Activated CD8-positive, alpha-beta T cell treated with anti-CD3 and anti-CD28 coated beads for 36 hours (primary cell): ENCODE measurements at regions not wholly inside any gene's neighbourhood (a gene's known extent, or its start where the extent isn't known, plus 50 kb on each side); places are given as distances from the start of the nearest gene placed in this dataset.

Experiments
- ATAC-seq: fragments of 200-7000 bp; cut with Tn5 transposase; one replicate; pipeline ENCODE4 v1.10.0; 2021; ENCODE audit warnings: mild to moderate bottlenecking, moderate library complexity
- CTCF ChIA-PET: fragments of 350-600 bp; sonication (Branson Sonifier 250); formaldehyde crosslinking; loops from one replicate; lab custom pipeline; 2021; ENCODE audit warnings: antibody characterized with exemption; lab: Charles Lee
- POLR2A ChIA-PET: fragments of 350-600 bp; sonication (Branson Sonifier 250); formaldehyde crosslinking; loops from one replicate; lab custom pipeline; 2021; ENCODE audit warnings: antibody characterized with exemption; lab: Charles Lee
- DNase-seq: peaks from one replicate; pipeline ENCODE4 v3.0.0-alpha.2; 2020
- H3K27ac Mint-ChIP-seq: one replicate; pipeline ENCODE4 v1.8.0; 2021; ENCODE audit warnings: mild to moderate bottlenecking, mixed read lengths
- H3K27me3 Mint-ChIP-seq: one replicate; pipeline ENCODE4 v1.8.0; 2021; ENCODE audit warnings: mixed read lengths
- H3K36me3 Mint-ChIP-seq: one replicate; pipeline ENCODE4 v1.8.0; 2021; ENCODE audit warnings: low read depth, mixed read lengths
- H3K4me1 Mint-ChIP-seq: one replicate; pipeline ENCODE4 v1.8.0; 2021; ENCODE audit warnings: low read depth, mixed read lengths
- H3K4me3 Mint-ChIP-seq: one replicate; pipeline ENCODE4 v1.8.0; 2021; ENCODE audit warnings: mild to moderate bottlenecking, moderate library complexity, mixed read lengths
- H3K9me3 Mint-ChIP-seq: one replicate; pipeline ENCODE4 v1.8.0; 2021; ENCODE audit warnings: mixed read lengths
- intact Hi-C: fragments of 100-400 bp; cut with micrococcal nuclease; formaldehyde crosslinking; loops from one replicate; pipeline ENCODE4 v1.10.0; 2022
- TF ChIP-seq, protein P1 (sequence below): fragments of 200-600 bp; IDR thresholded peaks from one replicate; pipeline ENCODE4 v1.8.0; 2022; ENCODE audit warnings: antibody characterized with exemption, mild to moderate bottlenecking

DNA sequence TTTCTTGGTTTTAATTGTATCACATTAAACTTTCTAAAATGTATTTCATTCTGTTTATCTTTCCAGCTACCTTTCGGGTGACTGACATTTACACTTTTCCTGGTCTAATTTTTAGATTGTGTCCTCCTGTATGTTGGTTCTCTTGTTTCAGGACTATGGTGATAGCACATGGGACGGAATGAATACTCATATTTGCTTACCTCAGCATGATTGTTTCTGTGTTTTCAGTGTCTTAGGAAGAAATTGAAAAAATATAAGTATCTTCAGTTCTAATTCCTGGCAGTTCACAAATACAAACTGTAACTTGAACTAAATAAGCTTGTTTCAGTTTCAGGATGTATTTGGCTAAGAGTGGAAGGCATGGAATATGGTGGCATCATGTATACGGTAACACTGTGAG is 80.1 kb upstream of the ROBO1 start:
- peaks cover 13% of the 10 kb centered on the region for H3K9me3 Mint-ChIP-seq
- ATAC-seq (no peak), DNase-seq (no peak)
- ChIA-PET CTCF (interaction anchor here (1.2 kb wide), 1 partner anchor 9 kb away, joined by 3 read pairs; no protein-coding TSS in a partner anchor), POLR2A (no interaction called here)
- intact Hi-C loops = no loop called here
- H3K27ac Mint-ChIP-seq = no peak overlapping the region
- TF ChIP-seq, protein P1, sequence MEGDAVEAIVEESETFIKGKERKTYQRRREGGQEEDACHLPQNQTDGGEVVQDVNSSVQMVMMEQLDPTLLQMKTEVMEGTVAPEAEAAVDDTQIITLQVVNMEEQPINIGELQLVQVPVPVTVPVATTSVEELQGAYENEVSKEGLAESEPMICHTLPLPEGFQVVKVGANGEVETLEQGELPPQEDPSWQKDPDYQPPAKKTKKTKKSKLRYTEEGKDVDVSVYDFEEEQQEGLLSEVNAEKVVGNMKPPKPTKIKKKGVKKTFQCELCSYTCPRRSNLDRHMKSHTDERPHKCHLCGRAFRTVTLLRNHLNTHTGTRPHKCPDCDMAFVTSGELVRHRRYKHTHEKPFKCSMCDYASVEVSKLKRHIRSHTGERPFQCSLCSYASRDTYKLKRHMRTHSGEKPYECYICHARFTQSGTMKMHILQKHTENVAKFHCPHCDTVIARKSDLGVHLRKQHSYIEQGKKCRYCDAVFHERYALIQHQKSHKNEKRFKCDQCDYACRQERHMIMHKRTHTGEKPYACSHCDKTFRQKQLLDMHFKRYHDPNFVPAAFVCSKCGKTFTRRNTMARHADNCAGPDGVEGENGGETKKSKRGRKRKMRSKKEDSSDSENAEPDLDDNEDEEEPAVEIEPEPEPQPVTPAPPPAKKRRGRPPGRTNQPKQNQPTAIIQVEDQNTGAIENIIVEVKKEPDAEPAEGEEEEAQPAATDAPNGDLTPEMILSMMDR = no peak
- H3K4me1 Mint-ChIP-seq = no peaks in the 10 kb centered on the region
- no peaks in the 10 kb centered on the region for H3K36me3 Mint-ChIP-seq
- H3K27me3 Mint-ChIP-seq = no peaks in the 10 kb centered on the region
- H3K4me3 Mint-ChIP-seq = no peak overlapping the region

DNA sequence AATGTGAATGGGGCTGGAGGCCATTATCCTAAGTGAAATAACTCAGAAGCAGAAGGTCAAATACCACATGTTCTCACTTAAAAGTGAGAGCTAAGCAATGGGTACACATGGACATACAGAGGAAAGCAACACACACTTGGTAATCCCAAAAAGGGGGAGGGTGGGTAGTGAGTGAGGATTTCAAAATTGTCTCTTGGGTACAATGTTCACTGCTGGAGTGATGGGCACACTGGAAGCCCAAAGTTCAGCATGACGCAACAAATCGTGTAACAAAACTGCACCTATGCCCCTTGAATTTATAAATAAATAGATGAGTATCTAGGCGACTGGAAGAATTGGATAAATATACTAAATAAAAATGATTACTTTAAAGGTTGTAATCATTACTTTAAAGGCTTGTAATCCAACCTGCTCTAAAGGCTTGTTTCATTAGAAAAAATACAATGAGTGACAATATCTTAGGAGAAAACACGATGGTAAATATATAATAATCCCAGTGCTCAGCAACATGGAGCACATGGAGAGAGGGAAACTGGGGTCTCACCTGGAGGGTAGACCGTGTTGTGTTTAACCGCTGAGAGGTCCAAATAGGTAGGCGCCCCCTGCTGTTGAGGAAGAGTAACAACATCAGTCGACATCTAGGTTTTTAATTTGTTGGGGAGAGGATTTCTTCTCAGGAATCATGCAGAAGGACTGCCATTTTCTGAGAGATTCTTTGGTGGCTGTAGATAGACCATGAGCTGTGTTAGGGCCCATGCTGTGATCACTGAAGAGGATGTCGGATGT is 78.5 kb upstream of the ROBO1 start:
- ChIA-PET CTCF (no interaction called here), POLR2A (no interaction called here)
- no peaks in the 10 kb centered on the region for H3K4me1 Mint-ChIP-seq
- H3K36me3 Mint-ChIP-seq = no peaks in the 10 kb centered on the region
- TF ChIP-seq, protein P1 = peak; percentile 43
- ATAC-seq = no peak
- H3K27me3 Mint-ChIP-seq = no peaks in the 10 kb centered on the region
- no peak overlapping the region for H3K4me3 Mint-ChIP-seq
- DNase-seq = peak; percentile 11
- no peak overlapping the region for H3K27ac Mint-ChIP-seq
- intact Hi-C loops = no loop called here
- H3K9me3 Mint-ChIP-seq = peaks cover 13% of the 10 kb centered on the region

DNA sequence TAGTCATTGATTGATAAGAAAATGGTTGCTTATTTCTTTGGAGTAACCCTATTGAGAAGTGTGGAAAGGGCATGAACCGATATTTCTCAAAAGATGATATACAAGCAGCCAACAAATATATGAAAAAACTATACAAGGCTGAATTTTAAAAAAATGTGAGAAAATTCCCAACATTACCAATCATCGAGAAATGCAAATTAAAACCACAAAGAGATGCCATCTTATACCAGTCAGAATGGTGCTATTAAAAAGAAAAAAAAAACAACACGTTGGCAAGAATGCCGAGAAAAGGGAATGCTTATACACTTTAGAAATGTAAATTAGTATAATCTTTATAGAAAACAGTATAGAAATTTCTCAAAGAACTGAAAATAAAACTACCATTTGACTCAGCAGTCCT is 77.7 kb upstream of the ROBO1 start:
- CTCF ChIA-PET = interaction anchor here (1.8 kb wide), 1 partner anchor 325 kb away, joined by 6 read pairs; no protein-coding TSS in a partner anchor
- POLR2A ChIA-PET = no interaction called here
- H3K27me3 Mint-ChIP-seq = no peaks in the 10 kb centered on the region

GRCh38 chr3:79844176-79844575 is 76.4 kb upstream of the ROBO1 start:
- CTCF ChIA-PET = interaction anchor here (1.8 kb wide), 1 partner anchor 323 kb away, joined by 6 read pairs; no protein-coding TSS in a partner anchor
- intact Hi-C loops = no loop called here
- ATAC-seq = no peak
- Mint-ChIP-seq H3K4me1 (no peaks in the 10 kb centered on the region), H3K4me3 (no peak overlapping the region), H3K27ac (no peak overlapping the region), H3K27me3 (no peaks in the 10 kb centered on the region), H3K36me3 (no peaks in the 10 kb centered on the region), H3K9me3 (peaks cover 13% of the 10 kb centered on the region)
- POLR2A ChIA-PET = no interaction called here
- TF ChIP-seq, protein P1 = no peak
- DNase-seq = no peak

More for the DNA sequence above, 77.7 kb upstream of the ROBO1 start:
- Mint-ChIP-seq H3K4me3 (no peak overlapping the region), H3K9me3 (peaks cover 12% of the 10 kb centered on the region), H3K36me3 (no peaks in the 10 kb centered on the region), H3K4me1 (no peaks in the 10 kb centered on the region), H3K27ac (no peak overlapping the region)
- no peak for DNase-seq
- intact Hi-C loops = no loop called here
- no peak for ATAC-seq
- TF ChIP-seq, protein P1 = no peak

- H3K27ac Mint-ChIP-seq = no peak overlapping the region
- intact Hi-C loops = no loop called here
- no peak overlapping the region for H3K4me3 Mint-ChIP-seq
- H3K9me3 Mint-ChIP-seq = peaks cover 13% of the 10 kb centered on the region
- CTCF ChIA-PET = no interaction called here
- no peaks in the 10 kb centered on the region for H3K36me3 Mint-ChIP-seq
- no peaks in the 10 kb centered on the region for H3K27me3 Mint-ChIP-seq
- TF ChIP-seq, protein P1 = no peak
- H3K4me1 Mint-ChIP-seq = no peaks in the 10 kb centered on the region
- POLR2A ChIA-PET = no interaction called here
- ATAC-seq (no peak), DNase-seq (no peak)
Observed at GRCh38 chr3:79843180-79843579, 75.4 kb upstream of the ROBO1 start.
